LoVo (cell line): ENCODE measurements at regions not wholly inside any gene's neighbourhood (a gene's known extent, or its start where the extent isn't known, plus 50 kb on each side); places are given as distances from the start of the nearest gene placed in this dataset.
"Not testable (repeated sequence)": the region's sequence is repeated elsewhere in the genome, so short reads cannot be mapped to it uniquely, and the experiment has no call there.

Source experiments
- DNase-seq: peaks from one replicate; pipeline ENCODE4 v3.0.0-alpha.2; 2016; ENCODE audit warnings: low spot score

GRCh38 chr22:47322854-47323253, 560.4 kb downstream of the TBC1D22A start:
- DNase-seq = no peak

GRCh38 chr22:47320560-47320959, 558.1 kb downstream of the TBC1D22A start:
- DNase-seq = no peak

DNA sequence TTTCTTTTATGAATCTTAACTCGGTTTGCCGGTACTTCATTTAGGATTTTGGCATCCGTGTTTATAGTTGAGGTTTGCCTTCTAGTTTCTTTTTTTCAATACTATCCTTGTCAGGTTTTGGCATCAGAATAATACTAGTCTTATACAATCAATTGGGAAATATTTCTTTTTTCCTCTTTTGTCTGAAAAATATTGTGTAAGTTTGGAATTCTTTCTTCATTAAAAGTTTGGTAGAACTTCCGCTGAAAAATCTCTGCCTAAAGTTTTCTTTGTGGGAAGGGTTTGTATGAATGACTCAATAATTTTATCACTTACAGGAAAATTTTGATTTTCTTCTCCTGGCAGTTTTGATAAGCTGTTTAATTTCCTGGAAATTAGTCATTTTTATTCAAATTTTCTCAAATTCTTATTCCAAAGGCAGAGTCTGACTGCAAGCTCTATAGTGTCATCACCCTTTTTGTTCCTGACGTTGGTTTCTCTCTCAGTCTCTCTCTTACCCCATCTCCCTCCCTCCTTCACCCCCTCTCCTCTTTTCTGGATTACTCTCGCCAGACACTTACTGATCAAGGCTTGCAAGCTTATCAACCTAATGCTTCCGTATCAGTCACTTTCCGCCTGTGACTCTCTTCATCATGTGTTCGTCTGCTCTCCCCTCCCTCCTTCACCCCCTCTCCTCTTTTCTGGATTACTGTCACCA, 555.7 kb downstream of the TBC1D22A start:
- DNase-seq = no peak

GRCh38 chr22:47315862-47316419, 553.5 kb downstream of the TBC1D22A start:
- DNase-seq = no peak

DNA sequence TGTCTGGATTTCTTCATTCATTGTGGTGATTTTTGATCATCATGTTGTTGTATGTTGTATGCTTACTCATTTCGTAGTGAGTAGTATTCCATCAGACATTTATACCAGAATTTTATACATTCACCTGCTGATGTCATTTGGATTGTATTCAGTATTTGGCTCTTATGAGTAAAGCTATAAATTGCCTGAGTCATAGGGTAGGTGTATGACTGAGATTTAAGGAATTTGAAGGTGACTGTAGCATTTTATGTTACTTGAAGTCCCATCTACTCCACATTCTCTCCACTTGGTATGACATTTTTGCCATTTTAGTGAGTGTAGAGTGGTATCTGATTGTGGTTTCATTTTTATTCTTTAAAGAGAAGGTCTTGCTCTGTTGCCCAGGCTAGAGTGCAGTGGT, 548.2 kb downstream of the TBC1D22A start:
- DNase-seq = peak; percentile 67

DNA sequence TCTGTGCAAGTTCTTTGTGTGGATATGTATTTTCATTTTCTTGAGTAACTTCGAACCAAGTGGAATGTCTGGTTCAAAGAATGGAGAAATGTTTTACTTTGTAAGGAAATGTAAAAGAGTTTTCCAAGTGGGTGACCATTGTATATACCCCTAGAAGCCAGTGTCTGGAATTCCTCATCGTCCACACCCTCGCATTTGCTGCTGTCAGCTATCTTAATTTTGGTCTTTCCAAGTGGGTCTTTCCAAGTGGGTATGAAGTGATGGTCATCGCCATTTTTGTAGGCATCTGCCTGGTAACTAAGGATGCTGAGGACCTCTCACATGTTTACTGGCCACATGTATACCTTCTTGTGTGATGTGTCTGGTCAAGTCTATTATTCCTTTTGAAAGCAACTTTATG, 547.5 kb downstream of the TBC1D22A start:
- DNase-seq = no peak

- no peak for DNase-seq
Observed at GRCh38 chr22:47309476-47309875, 547.0 kb downstream of the TBC1D22A start.

- no peak for DNase-seq
Observed at GRCh38 chr22:47308886-47309285, 546.4 kb downstream of the TBC1D22A start.

- DNase-seq = no peak
Observed at GRCh38 chr22:47307822-47308221, 545.4 kb downstream of the TBC1D22A start.

DNA sequence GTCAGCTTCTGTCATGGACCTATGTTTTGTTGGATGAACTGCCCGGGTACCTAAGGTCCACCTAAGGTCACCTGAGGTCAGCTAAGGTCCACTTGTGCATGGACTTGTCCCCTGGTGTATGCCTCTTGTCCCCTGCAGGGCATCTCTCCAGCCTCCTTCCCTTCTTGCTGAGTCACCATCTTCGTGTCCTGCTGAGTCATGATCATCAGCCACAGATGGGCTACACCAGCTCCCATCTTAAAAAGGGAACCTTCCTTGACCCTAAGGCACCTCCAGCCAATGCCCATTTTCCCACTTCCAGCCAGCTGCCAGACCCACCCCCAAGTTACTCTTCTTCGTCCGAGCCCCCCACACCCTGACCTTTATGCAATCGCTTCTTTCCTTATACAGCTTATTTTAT, 544.9 kb downstream of the TBC1D22A start:
- DNase-seq = no peak

DNA sequence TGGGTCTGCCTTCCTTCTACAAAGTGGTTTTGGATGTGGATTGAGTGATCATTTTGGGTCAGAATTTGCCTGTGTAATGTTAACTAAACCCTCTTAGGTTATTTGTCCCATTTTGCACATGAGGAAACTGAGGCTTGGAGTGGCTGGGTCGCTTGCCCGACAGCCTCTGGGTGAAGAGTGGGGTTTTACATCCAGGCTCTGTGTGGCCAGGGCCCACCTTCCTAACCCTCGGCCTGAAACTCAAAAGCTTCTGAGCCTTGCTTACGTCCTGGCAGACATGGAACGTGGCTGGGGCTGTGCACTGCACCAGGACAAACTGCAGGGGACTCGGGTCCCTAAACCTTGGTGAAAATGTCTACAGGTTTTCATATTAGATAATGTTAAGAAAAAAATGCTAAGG, 542.4 kb downstream of the TBC1D22A start:
- no peak for DNase-seq

GRCh38 chr22:47304191-47304831, 541.9 kb downstream of the TBC1D22A start:
- no peak for DNase-seq

- DNase-seq = no peak
Observed at GRCh38 chr22:47303161-47303890, 540.9 kb downstream of the TBC1D22A start.

DNA sequence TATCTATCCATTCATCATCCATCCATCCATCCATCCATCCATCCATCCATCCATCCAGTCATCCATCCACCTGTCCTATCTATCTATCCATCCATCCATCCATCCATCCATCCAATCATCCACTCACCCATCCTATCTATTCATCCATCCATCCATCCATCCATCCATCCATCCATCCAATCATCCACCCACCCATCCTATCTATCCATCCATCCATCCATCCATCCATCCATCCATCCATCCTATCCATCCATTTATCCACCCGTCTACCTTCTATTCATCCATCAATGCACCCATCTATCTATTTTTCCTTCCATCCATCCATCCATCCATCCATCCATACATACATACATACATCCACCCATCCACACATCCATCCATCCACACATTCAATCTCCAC, 540.1 kb downstream of the TBC1D22A start:
- not testable (repeated sequence) for DNase-seq

- DNase-seq = no peak
Observed at GRCh38 chr22:47301820-47302475, 539.5 kb downstream of the TBC1D22A start.

- DNase-seq = no peak
Observed at GRCh38 chr22:47300698-47301405, 538.4 kb downstream of the TBC1D22A start.

GRCh38 chr22:47299863-47300697, 537.6 kb downstream of the TBC1D22A start:
- no peak for DNase-seq

- DNase-seq = no peak
Observed at GRCh38 chr22:47299211-47299862, 536.9 kb downstream of the TBC1D22A start.

DNA sequence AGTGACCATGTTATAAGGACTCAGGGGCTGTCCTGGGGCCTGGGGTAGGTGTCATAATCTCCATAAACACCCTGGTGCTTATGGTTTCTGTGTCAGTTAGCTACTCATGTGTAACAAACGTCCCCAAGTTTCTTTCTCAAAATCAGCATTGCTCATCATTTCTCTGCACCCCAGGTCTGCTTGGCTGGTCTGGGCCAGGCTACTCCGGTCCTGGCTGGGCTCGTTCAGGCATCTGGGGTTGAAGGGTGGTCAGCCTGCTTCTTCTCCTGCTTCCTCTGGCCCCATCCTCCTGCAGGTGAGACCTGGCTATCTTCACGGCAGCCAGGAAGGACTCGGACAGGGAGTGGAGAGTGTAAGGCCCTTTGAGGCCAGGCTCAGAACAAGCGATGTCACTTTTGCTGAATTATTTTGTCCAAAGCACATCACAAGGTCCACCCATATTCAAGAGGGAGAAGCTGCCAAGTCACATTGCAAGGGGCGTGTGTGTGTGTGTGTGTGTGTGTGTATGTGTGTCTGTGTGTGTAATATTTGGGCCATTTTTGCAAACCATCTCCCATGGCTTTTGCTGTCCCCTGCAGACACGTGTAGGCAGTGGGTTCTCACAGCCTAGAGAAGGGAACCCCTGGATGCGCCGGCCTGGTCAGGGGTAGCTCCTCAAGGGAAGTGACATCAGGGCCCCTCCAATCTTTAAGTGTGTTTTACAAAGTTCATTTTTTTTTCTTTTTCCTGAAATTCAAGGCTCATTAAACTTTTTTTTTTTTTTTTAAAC, 535.8 kb downstream of the TBC1D22A start:
- no peak for DNase-seq
